Stomach (tissue), 8 donors: ENCODE measurements at regions not wholly inside any gene's neighbourhood (a gene's known extent, or its start where the extent isn't known, plus 50 kb on each side); places are given as distances from the start of the nearest gene placed in this dataset.

Experiments
- DNase-seq, 2 donors: peaks; one replicate each; pipeline versions ENCODE4 v3.0.0 to v3.0.0-alpha.2; 2013 to 2019
- H3K27ac ChIP-seq, 5 donors: fragments of 200-600 bp in 4 of 5; sonication (generic) in 4 of 5; one replicate each; pipeline ENCODE4 v1.5.1; 2013 to 2019; ENCODE audit warnings: mild to moderate bottlenecking in 1 of 5, moderate library complexity in 1 of 5
- H3K27me3 ChIP-seq, 3 donors: fragments of 200-600 bp; sonication (generic); one replicate each; pipeline ENCODE4 v1.5.1; 2017 to 2019; ENCODE audit warnings: mixed run types in 1 of 3
- H3K36me3 ChIP-seq, 4 donors: fragments of 200-600 bp; sonication (generic); 1 replicate in 3 of 4; 2 replicates in 1 of 4; pipeline ENCODE4 v1.5.1; 2016 to 2019
- H3K4me1 ChIP-seq, 4 donors: fragments of 200-600 bp; sonication (generic); one replicate each; pipeline ENCODE4 v1.5.1; 2016 to 2019
- H3K4me3 ChIP-seq, 4 donors: fragments of 200-600 bp; sonication (generic) in 3 of 4; one replicate each; pipeline ENCODE4 v1.5.1; 2016 to 2019; ENCODE audit warnings: mild to moderate bottlenecking in 1 of 4
- H3K9me3 ChIP-seq, 4 donors: fragments of 200-600 bp; sonication (generic); one replicate each; pipeline ENCODE4 v1.5.1; 2016 to 2019
- CTCF ChIP-seq, 7 experiments: fragments of 450-650 bp in 4 of 7; fragments of 200-600 bp in 3 of 7; sonication (generic) in 3 of 7; IDR thresholded peaks; one replicate each; pipeline ENCODE4 v1.5.1; 2016 to 2019; ENCODE audit warnings: antibody characterized with exemption in 7 of 7, control low read depth in 2 of 7, mild to moderate bottlenecking in 1 of 7
- EP300 ChIP-seq: sonication (generic); formaldehyde crosslinking; IDR thresholded peaks from one replicate; pipeline ENCODE4 v1.6.1; 2017; ENCODE audit warnings: antibody characterized with exemption
- POLR2A ChIP-seq, 4 donors: fragments of 450-650 bp; IDR thresholded peaks; one replicate each; pipeline ENCODE4 v1.6.1; 2016; ENCODE audit warnings: antibody characterized with exemption in 4 of 4, control low read depth in 2 of 4, mild to moderate bottlenecking in 1 of 4, moderate library complexity in 1 of 4
- POLR2AphosphoS5 ChIP-seq, 3 donors: sonication (generic); formaldehyde crosslinking; IDR thresholded peaks; one replicate each; pipeline ENCODE4 v1.6.1; 2016; ENCODE audit warnings: antibody characterized with exemption in 3 of 3
- WGBS, 5 donors: extraction: QIAGEN DNeasy Blood & Tissue Kit in 3 of 5; methylation state at CpG; one replicate each; pipeline versions ENCODE4 v1.1.5 to v1.1.7; 2013 to 2018; 5-methylcytosine and 5-hydroxymethylcytosine counted together
- intact Hi-C: fragments of 100-400 bp; cut with DNase I; formaldehyde crosslinking; loops from one replicate; pipeline ENCODE4 v1.15.1; 2023; ENCODE audit warnings: low total_unique reads
- donor health status: healthy with polysubstance abuse.
- donor health status: Bipolar disorder and iron deficiency.
- donor health status: healthy.

DNA sequence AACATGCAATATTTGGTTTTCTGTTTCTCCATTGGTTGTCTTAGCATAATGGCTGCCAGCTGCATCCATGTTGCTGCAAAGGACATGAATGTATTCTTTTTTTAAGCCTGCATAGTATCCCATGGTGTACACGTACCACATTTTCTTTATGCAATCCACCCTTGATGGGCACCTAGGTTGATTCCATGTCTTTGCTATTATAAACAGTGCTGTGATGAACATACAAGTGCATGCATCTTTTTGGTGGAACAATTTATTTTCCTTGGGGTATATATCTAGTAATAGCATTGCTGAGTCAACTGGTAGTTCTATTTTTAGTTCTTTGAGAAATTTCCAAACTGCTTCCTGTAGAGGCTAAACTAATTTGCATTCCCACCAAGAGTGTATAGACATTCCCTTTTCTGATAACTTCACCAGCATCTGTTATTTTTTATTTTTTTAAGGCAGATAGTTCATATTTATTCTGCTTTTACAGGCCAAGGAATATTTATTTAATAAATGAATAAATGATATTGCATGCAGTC is 62.4 kb upstream of the NPHP3 start:
- H3K27ac ChIP-seq: no peak overlapping the region
- H3K4me1 ChIP-seq: peaks cover 0 to 19% (median 3%) of the 10 kb centered on the region in 4 donors
- no peak overlapping the region for H3K4me3 ChIP-seq
- intact Hi-C loops: no loop called here
- no peaks in the 10 kb centered on the region for H3K9me3 ChIP-seq
- WGBS, 5 donors: 82 to 92% (median 89%) methylated on average over 1 of the region's 1 CpG
- H3K36me3 ChIP-seq: no peaks in the 10 kb centered on the region
- DNase-seq: no peak
- H3K27me3 ChIP-seq: no peaks in the 10 kb centered on the region
- no peak for TF ChIP-seq POLR2A (IDR thresholded peaks at IDR 0.05)
- no peak for TF ChIP-seq CTCF (IDR thresholded peaks at IDR 0.05)
- no peak for TF ChIP-seq POLR2AphosphoS5 (IDR thresholded peaks at IDR 0.05)
- TF ChIP-seq EP300: no peak

DNA sequence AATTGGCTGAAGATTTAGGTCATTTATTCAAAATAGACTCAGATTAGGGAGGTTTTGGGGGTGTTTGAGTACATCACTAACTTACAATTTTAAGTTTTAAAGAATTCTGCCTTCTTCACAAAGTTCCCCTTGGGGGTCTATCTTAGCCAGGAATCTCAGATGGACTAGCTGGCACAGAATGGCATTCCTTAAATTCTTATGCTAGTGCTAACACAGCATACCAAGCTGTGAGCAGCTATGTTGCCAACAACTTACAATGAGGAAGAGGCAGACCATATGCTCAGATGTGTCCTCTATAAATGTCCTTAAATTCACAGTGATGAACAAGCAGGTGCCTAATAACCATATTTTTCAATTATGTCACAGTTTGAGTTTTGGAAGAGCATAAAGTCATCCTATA is 60.9 kb upstream of the NPHP3 start:
- TF ChIP-seq POLR2A (IDR thresholded peaks at IDR 0.05) (no peak), CTCF (IDR thresholded peaks at IDR 0.05) (no peak), EP300 (no peak), POLR2AphosphoS5 (IDR thresholded peaks at IDR 0.05) (no peak)
- Histone ChIP-seq H3K4me3 (no peak overlapping the region), H3K4me1 (peaks cover 0 to 7% (median 0%) of the 10 kb centered on the region in 4 donors), H3K27me3 (no peaks in the 10 kb centered on the region), H3K9me3 (no peaks in the 10 kb centered on the region), H3K36me3 (no peaks in the 10 kb centered on the region), H3K27ac (no peak overlapping the region)
- DNase-seq: peak in 1 of 2 donors; percentile 20
- intact Hi-C loops: no loop called here

GRCh38 chr3:132781922-132782321 is 59.7 kb upstream of the NPHP3 start:
- TF ChIP-seq CTCF (IDR thresholded peaks at IDR 0.05): no peak
- TF ChIP-seq POLR2A (IDR thresholded peaks at IDR 0.05): no peak
- no peak for TF ChIP-seq POLR2AphosphoS5 (IDR thresholded peaks at IDR 0.05)
- TF ChIP-seq EP300: no peak
- DNase-seq: no peak
- Histone ChIP-seq H3K9me3 (no peaks in the 10 kb centered on the region), H3K4me3 (no peak overlapping the region), H3K27ac (no peak overlapping the region), H3K27me3 (no peaks in the 10 kb centered on the region), H3K36me3 (no peaks in the 10 kb centered on the region), H3K4me1 (no peaks in the 10 kb centered on the region)
- intact Hi-C loops: no loop called here
- WGBS, 5 donors: 73 to 86% (median 83%) methylated on average over 1 of the region's 1 CpG

DNA sequence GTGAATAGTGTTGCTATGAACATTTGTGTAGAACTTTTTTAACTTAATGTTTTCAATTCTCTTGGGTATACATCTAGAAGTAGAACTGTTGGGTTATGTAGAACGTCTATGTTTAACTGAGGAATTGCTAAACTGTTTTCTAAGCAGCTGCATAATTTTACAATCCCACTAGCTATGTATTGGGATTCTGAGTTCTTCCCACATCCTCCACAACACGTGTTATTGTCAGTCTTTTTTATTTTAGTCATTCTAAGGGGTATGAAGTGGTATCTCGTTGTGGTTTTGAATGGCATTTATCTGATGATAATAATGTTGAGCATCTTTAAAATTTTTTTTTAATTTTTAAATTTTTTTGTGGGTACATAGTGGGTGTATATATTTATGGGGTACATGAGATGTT is 55.0 kb upstream of the NPHP3 start:
- no peak for DNase-seq
- no peaks in the 10 kb centered on the region for H3K9me3 ChIP-seq
- H3K27ac ChIP-seq: no peak overlapping the region
- no peaks in the 10 kb centered on the region for H3K27me3 ChIP-seq
- intact Hi-C loops: no loop called here
- no peak overlapping the region for H3K4me3 ChIP-seq
- H3K4me1 ChIP-seq: no peaks in the 10 kb centered on the region
- no peak for TF ChIP-seq POLR2AphosphoS5 (IDR thresholded peaks at IDR 0.05)
- no peak for TF ChIP-seq CTCF (IDR thresholded peaks at IDR 0.05)
- no peak for TF ChIP-seq EP300
- no peak for TF ChIP-seq POLR2A (IDR thresholded peaks at IDR 0.05)
- 59 to 71% (median 65%) methylated on average over 3 of the region's 3 CpGs for WGBS, 5 donors
- no peaks in the 10 kb centered on the region for H3K36me3 ChIP-seq
